GM19324 (cell line): ENCODE measurements at regions not wholly inside any gene's neighbourhood (a gene's known extent, or its start where the extent isn't known, plus 50 kb on each side); places are given as distances from the start of the nearest gene placed in this dataset.

Experiments
- ATAC-seq: cut with Tn5 transposase; IDR thresholded peaks from one replicate; pipeline ENCODE4 v1.9.1; 2021; ENCODE audit warnings: mild to moderate bottlenecking, moderate library complexity; ENCODE audit not compliant: unreplicated experiment, low FRiP score

DNA sequence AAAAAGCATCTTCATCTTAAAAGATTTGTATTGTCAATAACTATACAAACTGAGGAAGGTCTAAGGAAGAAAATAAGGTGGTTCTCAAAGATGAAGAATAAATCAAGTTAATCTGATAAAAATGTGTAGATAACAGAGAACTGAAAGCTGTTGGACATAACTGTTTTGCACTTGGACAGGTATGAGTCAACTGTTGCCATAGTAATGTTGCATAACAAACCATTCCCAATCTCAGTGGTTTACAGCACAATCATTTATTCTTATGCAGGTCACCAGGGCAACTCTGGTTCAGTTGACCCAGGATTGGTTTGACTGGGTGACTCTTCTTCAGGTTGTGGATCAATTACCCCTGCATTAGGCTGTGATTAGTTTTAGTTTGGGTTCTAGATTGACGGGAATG, 2197.7 kb downstream of the ARAP2 start:
- no peak for ATAC-seq

- no peak for ATAC-seq
Observed at GRCh38 chr4:34047363-34047762, 2197.0 kb downstream of the ARAP2 start.

GRCh38 chr4:34066126-34066525, 2178.2 kb downstream of the ARAP2 start:
- ATAC-seq: no peak

- ATAC-seq: no peak
Observed at GRCh38 chr4:34091451-34091850, 2152.9 kb downstream of the ARAP2 start.

GRCh38 chr4:34094114-34094513, 2150.2 kb downstream of the ARAP2 start:
- no peak for ATAC-seq

DNA sequence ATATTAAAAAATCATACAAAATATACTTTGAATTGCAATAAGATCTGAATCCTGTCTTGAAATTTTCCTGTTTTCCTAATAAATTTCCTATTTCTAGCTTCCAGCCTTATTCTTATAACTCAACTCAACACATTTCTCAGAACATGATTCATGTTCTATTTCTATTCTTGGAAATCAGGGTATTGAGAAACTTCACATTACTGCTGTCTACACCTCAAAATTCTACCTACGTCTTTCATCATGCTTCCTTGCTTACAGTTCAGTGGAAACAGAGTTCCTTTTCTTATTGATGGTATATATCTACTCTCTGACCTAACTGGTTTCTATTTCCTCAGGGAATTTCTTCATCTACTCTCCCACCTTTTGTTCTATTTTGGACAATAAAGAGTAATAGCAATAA, 2139.0 kb downstream of the ARAP2 start:
- ATAC-seq: no peak

GRCh38 chr4:34108391-34108790, 2135.9 kb downstream of the ARAP2 start:
- no peak for ATAC-seq

- ATAC-seq: no peak
Observed at GRCh38 chr4:34112573-34112972, 2131.7 kb downstream of the ARAP2 start.

DNA sequence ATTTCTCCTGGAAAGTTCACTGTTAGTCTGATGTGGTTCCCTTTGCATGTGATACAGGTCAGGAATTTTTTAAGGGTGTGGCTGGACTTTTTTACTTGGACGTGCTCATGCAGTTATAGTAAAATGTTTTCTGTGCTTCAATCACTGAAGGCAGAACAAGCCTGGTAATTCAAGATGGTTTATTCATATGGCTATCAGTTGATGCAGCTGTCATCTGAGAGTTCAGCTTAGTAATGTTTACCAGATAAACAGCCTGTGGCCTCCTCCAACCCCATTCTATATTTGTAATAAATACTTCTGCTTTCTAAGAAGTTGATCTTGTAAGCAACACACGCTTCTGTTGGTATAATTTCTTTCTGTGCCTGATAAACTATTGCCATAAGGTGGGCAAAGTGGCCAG, 2105.9 kb downstream of the ARAP2 start:
- no peak for ATAC-seq

GRCh38 chr4:34139346-34139745, 2105.0 kb downstream of the ARAP2 start:
- no peak for ATAC-seq

DNA sequence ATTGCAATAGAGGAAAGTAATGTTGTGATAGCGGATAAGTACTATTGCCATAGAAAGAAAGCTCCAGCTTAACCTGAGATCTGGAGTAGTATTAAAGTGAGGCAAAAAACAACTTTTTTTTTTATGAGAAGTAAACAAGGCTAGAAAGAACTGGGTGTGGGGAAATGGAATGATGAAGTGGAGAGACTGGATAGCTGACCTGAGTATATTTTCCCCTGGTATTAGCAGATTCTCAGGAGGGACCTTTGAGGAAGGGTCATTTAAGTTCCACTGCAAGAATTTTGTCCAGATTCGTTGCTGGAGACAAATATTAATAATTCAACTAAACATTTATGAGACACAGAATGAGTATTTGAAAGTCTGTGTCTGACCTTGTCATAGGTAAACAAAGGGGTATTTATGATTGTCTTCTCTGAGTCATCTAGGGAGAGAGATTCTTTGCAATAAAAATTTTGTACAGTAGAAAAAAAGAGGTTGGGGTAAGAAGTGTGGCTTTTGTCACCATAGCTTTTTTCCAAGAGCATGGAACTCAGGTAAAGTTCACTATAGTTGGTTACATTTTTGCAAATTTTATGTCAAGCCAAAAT, 2095.9 kb downstream of the ARAP2 start:
- no peak for ATAC-seq

DNA sequence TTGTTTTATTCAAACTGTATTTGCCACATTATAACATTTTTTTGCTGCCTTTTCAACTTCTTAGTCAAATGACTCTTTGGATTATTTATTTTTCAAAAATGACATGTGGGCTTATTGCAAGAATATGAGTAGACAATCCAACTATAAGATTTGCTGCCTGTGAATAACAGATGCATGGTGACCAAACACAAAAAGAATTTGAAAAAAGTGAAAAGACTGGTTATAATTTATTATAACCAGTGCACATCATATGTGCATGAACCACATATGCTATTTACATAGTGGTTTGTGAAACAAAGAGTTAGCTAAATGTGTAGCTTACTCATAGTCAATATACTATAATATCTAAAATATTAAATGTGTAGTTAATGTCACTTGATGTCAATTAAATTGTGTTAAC, 2086.8 kb downstream of the ARAP2 start:
- no peak for ATAC-seq

DNA sequence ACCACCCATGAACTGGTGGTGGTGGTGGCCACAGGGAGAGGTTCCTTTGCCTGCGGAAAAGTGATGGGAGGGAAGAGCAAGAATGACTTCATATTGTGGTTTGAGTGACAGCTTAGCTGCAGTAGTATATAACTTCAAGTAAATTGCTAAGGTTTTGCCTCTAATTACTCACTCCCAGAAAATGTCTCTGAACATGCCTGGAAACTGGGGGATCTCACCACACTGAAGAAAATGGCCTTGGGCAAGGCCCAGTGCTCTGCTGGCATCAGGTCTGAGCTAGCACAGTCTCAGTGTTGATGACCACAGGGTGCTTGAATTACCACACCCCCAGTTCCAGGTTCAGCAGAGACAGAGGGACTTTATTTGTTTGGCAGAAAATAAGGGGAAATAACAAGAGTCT, 2085.4 kb downstream of the ARAP2 start:
- no peak for ATAC-seq

GRCh38 chr4:34170946-34171345, 2073.4 kb downstream of the ARAP2 start:
- ATAC-seq: no peak

DNA sequence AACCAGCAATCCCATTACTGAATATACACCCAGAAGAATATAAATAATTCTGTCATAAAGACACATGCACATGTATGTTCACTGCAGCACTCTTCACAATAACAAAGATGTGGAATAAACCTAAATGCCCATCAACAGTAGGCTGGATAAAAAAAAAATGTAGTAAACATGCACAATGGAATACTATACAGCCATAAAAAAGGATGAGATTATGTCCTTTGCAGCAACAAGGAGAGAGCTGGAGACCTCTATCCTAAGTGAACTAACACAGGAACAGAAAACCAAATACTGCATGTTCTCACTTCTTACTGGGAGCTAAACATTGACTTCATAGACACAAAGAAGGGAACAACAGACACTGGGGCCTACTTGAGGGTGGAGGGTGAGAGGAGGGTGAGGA, 2067.7 kb downstream of the ARAP2 start:
- ATAC-seq: no peak

DNA sequence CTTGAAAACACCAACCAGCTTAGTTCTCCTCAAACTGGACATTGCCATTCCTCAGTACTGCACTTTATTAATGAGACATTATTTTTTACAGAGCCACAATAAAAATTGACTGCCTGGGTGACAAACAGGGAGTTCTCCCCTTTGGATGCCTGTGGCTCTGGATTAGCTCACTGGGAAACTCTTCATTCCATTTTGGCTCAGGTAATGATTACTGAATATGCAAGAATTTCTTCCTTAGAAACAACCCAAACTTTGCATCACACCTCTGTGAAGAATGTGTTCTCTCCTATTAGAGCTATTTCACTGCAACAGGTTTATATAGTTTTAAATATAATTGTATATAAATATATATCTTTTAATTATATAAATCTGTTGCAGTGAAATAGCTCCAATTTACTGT, 2065.8 kb downstream of the ARAP2 start:
- ATAC-seq: no peak

DNA sequence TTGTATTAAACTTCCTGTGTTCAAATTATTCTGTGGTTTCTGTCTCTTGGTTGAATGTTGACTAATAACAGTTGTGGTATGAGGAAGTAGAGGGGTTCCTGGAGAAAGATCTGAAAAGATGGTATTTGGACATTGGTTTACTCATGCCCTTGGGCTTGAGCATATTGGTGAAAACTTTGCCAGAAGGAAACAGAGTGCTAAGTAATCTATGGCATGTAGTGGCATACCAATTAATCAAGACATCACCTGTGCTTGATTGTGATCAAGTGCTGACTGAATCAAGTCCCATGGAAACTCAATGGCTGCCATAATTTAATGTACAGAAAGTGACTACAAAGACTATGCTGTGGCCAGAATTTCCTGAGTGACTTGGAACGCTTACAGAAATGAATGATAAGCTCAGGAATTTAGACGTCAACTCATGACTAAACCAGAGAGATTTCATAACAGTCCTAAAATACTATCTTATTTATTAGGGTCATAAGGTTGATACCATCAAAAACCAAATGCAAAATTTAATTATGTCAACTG, 2062.9 kb downstream of the ARAP2 start:
- no peak for ATAC-seq

GRCh38 chr4:34181891-34182290, 2062.4 kb downstream of the ARAP2 start:
- no peak for ATAC-seq

DNA sequence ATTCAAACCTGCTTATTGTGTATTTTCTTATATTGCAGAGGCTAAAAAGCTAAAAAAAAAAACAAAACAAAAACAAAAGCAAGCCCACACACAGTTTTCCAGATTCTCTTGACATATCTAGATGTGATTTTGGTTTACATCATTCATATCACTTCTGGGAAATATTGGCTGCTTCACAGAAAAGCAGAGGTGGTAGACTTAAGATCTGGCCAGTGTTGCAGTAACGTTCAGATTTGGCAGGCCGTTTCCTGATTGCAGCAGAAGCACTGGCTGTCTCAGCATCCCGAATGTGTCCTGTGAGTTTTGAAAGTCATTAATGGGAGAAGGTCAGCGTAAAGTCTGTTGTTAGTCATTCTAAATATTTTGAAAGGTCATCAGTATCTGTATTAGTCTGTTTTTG, 2062.0 kb downstream of the ARAP2 start:
- no peak for ATAC-seq

- no peak for ATAC-seq
Observed at GRCh38 chr4:34183926-34184325, 2060.4 kb downstream of the ARAP2 start.

DNA sequence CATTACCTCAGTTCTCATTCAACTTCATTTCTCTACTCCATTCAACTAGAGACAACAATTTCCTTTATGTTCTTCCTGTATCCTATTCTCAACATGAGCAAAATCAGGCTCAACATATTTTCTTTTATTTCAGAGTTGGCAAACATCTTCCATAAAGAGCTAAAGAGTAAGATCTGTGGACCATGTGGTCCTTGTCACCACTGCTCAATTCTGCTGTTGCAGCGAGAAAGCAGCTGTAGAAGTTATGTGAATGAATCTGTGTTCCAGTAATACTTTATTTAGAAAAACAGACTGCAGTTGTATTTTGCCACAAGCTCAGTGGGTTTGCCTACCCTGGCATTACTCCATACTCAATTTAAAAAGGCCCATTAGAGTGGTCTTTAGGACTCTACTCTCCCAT, 2057.3 kb downstream of the ARAP2 start:
- ATAC-seq: no peak

DNA sequence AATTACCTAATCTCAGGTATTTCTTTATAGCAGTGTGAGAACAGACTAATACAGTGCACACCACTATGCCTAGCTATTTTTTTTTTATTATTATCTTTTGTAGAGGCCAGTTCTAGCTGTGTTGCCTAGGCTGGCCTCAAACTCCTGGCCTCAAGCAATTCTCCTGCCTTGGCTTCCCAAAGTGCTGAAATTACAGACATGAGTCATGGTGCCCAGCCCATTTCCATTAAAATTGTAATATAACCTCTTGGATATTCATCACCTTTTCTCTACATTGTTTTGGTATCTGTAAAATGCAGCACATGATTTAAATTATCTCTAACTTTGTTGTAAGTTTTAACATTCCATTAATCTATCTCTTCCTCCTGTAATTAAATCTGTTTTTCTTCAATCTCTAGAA, 2052.9 kb downstream of the ARAP2 start:
- no peak for ATAC-seq
